SK-N-SH (cell line): ENCODE measurements at regions not wholly inside any gene's neighbourhood (a gene's known extent, or its start where the extent isn't known, plus 50 kb on each side); places are given as distances from the start of the nearest gene placed in this dataset.

Experiments
- CTCF ChIP-seq: fragments of 200-600 bp; sonication (generic); IDR thresholded peaks from 2 replicates; pipeline ENCODE4 v1.6.1; 2017; ENCODE audit warnings: antibody characterized with exemption, mild to moderate bottlenecking, moderate library complexity
- EZH2phosphoT487 ChIP-seq: fragments of 200-600 bp; sonication (generic); IDR thresholded peaks from 2 replicates; pipeline ENCODE4 v1.6.1; 2017; ENCODE audit warnings: low read depth, mixed run types, mild to moderate bottlenecking, antibody characterized with exemption, moderate library complexity, borderline replicate concordance
- GABPA ChIP-seq: IDR thresholded peaks from 2 replicates; pipeline ENCODE4 v1.4.0; 2012; ENCODE audit warnings: low read depth, mild to moderate bottlenecking
- GATA2 ChIP-seq: sonication (generic); formaldehyde crosslinking; IDR thresholded peaks from 2 replicates; pipeline ENCODE4 v1.5.0; 2020; ENCODE audit warnings: mild to moderate bottlenecking, missing genetic modification reagents
- JUND ChIP-seq: IDR thresholded peaks from 2 replicates; pipeline ENCODE4 v1.4.0; 2012
- MAX ChIP-seq: IDR thresholded peaks from 2 replicates; pipeline ENCODE4 v1.4.0; 2012; ENCODE audit warnings: low read depth
- POLR2AphosphoS5 ChIP-seq: IDR thresholded peaks from 2 replicates; pipeline ENCODE4 v1.6.1; 2012; ENCODE audit warnings: low read depth, low read length
- RAD21 ChIP-seq: IDR thresholded peaks from 2 replicates; pipeline ENCODE4 v1.6.1; 2012; ENCODE audit warnings: mild to moderate bottlenecking, low read length
- RCOR1 ChIP-seq: fragments of 150-350 bp; IDR thresholded peaks from 2 replicates; pipeline ENCODE4 v1.6.1; 2017; ENCODE audit warnings: antibody characterized with exemption, low read length
- SMC3 ChIP-seq: IDR thresholded peaks from 2 replicates; pipeline ENCODE4 v1.6.1; 2012; ENCODE audit warnings: low read depth, low read length, improper control_type of control experiment
- TF ChIP-seq, protein P1 (sequence below): fragments of 150-350 bp; IDR thresholded peaks from 2 replicates; pipeline ENCODE4 v1.6.1; 2017; ENCODE audit warnings: antibody characterized with exemption, low read length, low read depth, borderline replicate concordance

- no peak for TF ChIP-seq CTCF
- no peak for TF ChIP-seq POLR2AphosphoS5
- TF ChIP-seq MAX: no peak
- TF ChIP-seq JUND: no peak
- no peak for TF ChIP-seq EZH2phosphoT487
- TF ChIP-seq SMC3: no peak
- TF ChIP-seq RAD21: no peak
- TF ChIP-seq, protein P1, sequence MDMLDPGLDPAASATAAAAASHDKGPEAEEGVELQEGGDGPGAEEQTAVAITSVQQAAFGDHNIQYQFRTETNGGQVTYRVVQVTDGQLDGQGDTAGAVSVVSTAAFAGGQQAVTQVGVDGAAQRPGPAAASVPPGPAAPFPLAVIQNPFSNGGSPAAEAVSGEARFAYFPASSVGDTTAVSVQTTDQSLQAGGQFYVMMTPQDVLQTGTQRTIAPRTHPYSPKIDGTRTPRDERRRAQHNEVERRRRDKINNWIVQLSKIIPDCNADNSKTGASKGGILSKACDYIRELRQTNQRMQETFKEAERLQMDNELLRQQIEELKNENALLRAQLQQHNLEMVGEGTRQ: no peak
- TF ChIP-seq GATA2 (CRISPR knock-in tag): no peak
- TF ChIP-seq GABPA: no peak
- no peak for TF ChIP-seq RCOR1
Measured at GRCh38 chr21:28828021-28828420, 164.7 kb downstream of the LTN1 start.
